GM18508 (cell line): ENCODE measurements at regions not wholly inside any gene's neighbourhood (a gene's known extent, or its start where the extent isn't known, plus 50 kb on each side); places are given as distances from the start of the nearest gene placed in this dataset.
"Not testable (repeated sequence)": the region's sequence is repeated elsewhere in the genome, so short reads cannot be mapped to it uniquely, and the experiment has no call there.

ENCODE experiments used
- ATAC-seq: cut with Tn5 transposase; IDR thresholded peaks from one replicate; pipeline ENCODE4 v1.9.1; 2021; ENCODE audit warnings: moderate number of reproducible peaks; ENCODE audit not compliant: insufficient read depth, unreplicated experiment

- ATAC-seq, result no peak
Observed at GRCh38 chr9:28926306-28926705, 1353.0 kb upstream of the C9orf72 start.

GRCh38 chr9:28927691-28928090 is 1354.4 kb upstream of the C9orf72 start:
- ATAC-seq, result no peak

GRCh38 chr9:28929433-28929832 is 1356.2 kb upstream of the C9orf72 start:
- ATAC-seq, result no peak

GRCh38 chr9:28930766-28931165 is 1357.5 kb upstream of the C9orf72 start:
- no peak for ATAC-seq

GRCh38 chr9:28934111-28934510 is 1360.8 kb upstream of the C9orf72 start:
- ATAC-seq, result no peak

GRCh38 chr9:28938981-28939380 is 1365.7 kb upstream of the C9orf72 start:
- no peak for ATAC-seq

GRCh38 chr9:28941856-28942255 is 1368.6 kb upstream of the C9orf72 start:
- no peak for ATAC-seq

GRCh38 chr9:28942941-28943340 is 1369.7 kb upstream of the C9orf72 start:
- no peak for ATAC-seq

- ATAC-seq, result no peak
Observed at GRCh38 chr9:28946648-28947047, 1373.4 kb upstream of the C9orf72 start.

GRCh38 chr9:28951945-28952344 is 1378.7 kb upstream of the C9orf72 start:
- ATAC-seq, result no peak

GRCh38 chr9:28956116-28956880 is 1383.0 kb upstream of the C9orf72 start:
- ATAC-seq, result no peak

- no peak for ATAC-seq
Observed at GRCh38 chr9:28960602-28961001, 1387.3 kb upstream of the C9orf72 start.

- no peak for ATAC-seq
Observed at GRCh38 chr9:28961623-28962022, 1388.3 kb upstream of the C9orf72 start.

- no peak for ATAC-seq
Observed at GRCh38 chr9:28967226-28967625, 1393.9 kb upstream of the C9orf72 start.

GRCh38 chr9:28970241-28970654 is 1397.0 kb upstream of the C9orf72 start:
- ATAC-seq, result no peak

- ATAC-seq, result no peak
Observed at GRCh38 chr9:28971881-28972280, 1398.6 kb upstream of the C9orf72 start.

GRCh38 chr9:28976250-28976649 is 1403.0 kb upstream of the C9orf72 start:
- ATAC-seq, result no peak

- ATAC-seq, result no peak
Observed at GRCh38 chr9:28976684-28977083, 1403.4 kb upstream of the C9orf72 start.

GRCh38 chr9:28981129-28981528 is 1407.8 kb upstream of the C9orf72 start:
- ATAC-seq, result no peak

GRCh38 chr9:28981711-28982110 is 1408.4 kb upstream of the C9orf72 start:
- ATAC-seq, result no peak

GRCh38 chr9:28984016-28984415 is 1410.7 kb upstream of the C9orf72 start:
- ATAC-seq, result no peak

GRCh38 chr9:28990009-28990408 is 1416.7 kb upstream of the C9orf72 start:
- ATAC-seq, result not testable (repeated sequence)
